ENCODE measurements at regions not wholly inside any gene's neighbourhood (a gene's known extent, or its start where the extent isn't known, plus 50 kb on each side); places are given as distances from the start of the nearest gene placed in this dataset.

DNA sequence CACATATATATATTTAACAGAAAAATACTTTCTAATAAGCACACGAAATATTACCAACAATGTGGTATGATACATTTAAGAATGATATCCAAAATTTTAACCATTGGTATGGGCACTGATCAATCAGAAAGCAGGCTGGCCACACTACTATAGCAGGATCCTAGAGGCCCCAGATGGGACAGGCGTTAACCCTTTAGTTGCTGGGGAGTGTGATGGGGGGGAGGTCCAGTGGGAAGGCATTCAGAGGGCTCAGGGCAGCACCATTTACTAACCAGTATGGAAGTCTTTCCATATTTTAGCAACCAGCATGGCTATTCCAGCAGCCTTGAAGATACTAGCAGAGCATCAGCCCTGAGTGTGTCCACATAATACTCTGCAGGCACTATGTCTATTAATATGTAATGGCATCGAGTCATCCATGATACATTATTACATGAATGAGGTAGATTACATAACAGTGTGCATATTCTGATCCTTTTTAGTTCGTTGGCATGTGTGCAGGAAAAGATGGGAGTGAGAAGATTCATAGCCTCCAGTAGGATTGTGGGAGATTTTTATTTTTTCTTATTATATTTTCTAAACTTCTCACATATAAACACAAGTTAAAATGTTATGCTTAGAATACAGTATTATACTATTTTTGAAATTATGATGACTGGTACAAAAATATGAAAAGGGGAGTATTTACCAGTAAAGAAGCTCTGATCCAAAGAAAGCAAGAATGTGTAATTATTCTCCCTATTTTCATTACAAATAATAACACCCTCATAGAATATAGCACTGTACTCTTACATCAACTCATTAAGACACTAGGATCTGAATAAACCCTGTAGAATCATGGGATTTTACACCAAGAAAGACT, 78.9 kb downstream of the FAM217A start (continued):
- TF ChIP-seq YY1 (IDR thresholded peaks at IDR 0.05; ENCODE audit: borderline replicate concordance in 1 of 3, control insufficient read depth in 1 of 3, extremely low read depth in 1 of 3, insufficient read depth in 3 of 3, insufficient read length in 1 of 3, insufficient replicate concordance in 2 of 3, low read depth in 1 of 3, low read length in 2 of 3) (no peak), MAZ (CRISPR knock-in tag; conservative IDR thresholded peaks at IDR 0.05 in 1 of 2, IDR thresholded peaks at IDR 0.05 in 1 of 2) (no peak), ZNF384 (IDR thresholded peaks at IDR 0.05; ENCODE audit: low read depth, low read length) (no peak), MIER1 (IDR thresholded peaks at IDR 0.05; ENCODE audit: low read depth) (no peak)

DNA sequence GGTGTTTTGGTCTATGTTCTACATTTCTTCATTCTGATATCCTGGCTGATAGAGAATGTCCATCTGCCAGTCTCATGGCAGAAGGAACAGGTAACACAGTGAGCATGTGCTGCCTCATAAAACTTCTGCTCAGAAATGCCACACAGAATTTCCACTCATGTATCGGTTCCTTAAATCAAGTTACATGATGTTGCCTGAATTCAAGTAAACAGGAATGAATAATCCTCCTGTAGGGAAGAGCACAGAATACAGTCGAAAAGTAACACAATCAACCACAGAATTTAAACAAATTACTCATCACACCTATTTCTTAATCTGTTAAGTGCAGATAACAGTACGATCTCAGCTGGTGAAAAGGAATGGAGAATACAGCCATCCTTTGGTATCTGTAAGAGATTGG, 74.7 kb downstream of the FAM217A start:
- CTCF ChIA-PET (ENCODE audit: low intra/inter-chr PET ratio) = no interaction called here
- BruUV-seq (replicated peaks) = no TSS peak

More for the DNA sequence above, 74.7 kb downstream of the FAM217A start:
- 50% methylated on average over 3 of the region's 3 CpGs for WGBS (ENCODE audit: insufficient coverage, low coverage, missing lambda C conversion rate)
- intact Hi-C loops (cut with micrococcal nuclease) (no loop called here), in situ Hi-C loops (cut with MboI) (no loop called here)
- H3K36me3 ChIP-seq (ENCODE audit: control insufficient read depth, insufficient read depth, low read length) = no peaks in the 10 kb centered on the region; the same call in 2 of the 3 replicates
- TF ChIP-seq ZNF75A (CRISPR knock-in tag; IDR thresholded peaks at IDR 0.05) (no peak), FOSL1 (tag; conservative IDR thresholded peaks at IDR 0.05) (0 out of 2 replicates have a peak, but pooled peaks have one; percentile 24)
- 0 out of 3 replicates have a peak, but pooled peaks cover 4% of the 10 kb centered on the region for H3K79me2 ChIP-seq (ENCODE audit: control insufficient read depth, insufficient read depth, low read length)
- no peak overlapping the region for H2AFZ ChIP-seq (ENCODE audit: low read depth, low read length)
- no peak overlapping the region for H3K27ac ChIP-seq (ENCODE audit: extremely low read depth, low read depth, low read length)
- no peaks in the 10 kb centered on the region for H3K27me3 ChIP-seq (ENCODE audit: control insufficient read depth in 2 of 2, insufficient read depth in 2 of 2, low read length in 2 of 2)
- H3K9ac ChIP-seq (ENCODE audit: insufficient read depth in 1 of 2, low read depth in 2 of 2, low read length in 2 of 2) = no peak overlapping the region
- POLR2A ChIA-PET = interaction anchor here (0.6 kb wide), 1 partner anchor 942 kb away, joined by 3 read pairs; no protein-coding TSS in a partner anchor
- DNase-seq (ENCODE audit: extremely low read depth in 1 of 4, low spot score in 3 of 4) (no peak), FAIRE-seq (no peak), ATAC-seq (no peak)
- H3K4me3 ChIP-seq = no peak overlapping the region
- H3K4me1 ChIP-seq (replicated peaks in 1 of 2; ENCODE audit: control insufficient read depth in 2 of 2, insufficient read depth in 2 of 2, low read length in 2 of 2) = no peaks in the 10 kb centered on the region
- no peaks in the 10 kb centered on the region; the same call in 1 of the 2 replicates for H4K20me1 ChIP-seq (replicated peaks; ENCODE audit: control insufficient read depth, insufficient read depth, low read length)
- H3K4me2 ChIP-seq (ENCODE audit: insufficient read depth, low read length) = no peak overlapping the region
- H3K9me3 ChIP-seq (replicated peaks; ENCODE audit: control insufficient read depth, insufficient read depth, low read depth, low read length) = no peaks in the 10 kb centered on the region
- H3K9me1 ChIP-seq (ENCODE audit: control insufficient read depth, insufficient read depth, low read length) = no peaks in the 10 kb centered on the region
